DND-41 (cell line): ENCODE measurements at regions not wholly inside any gene's neighbourhood (a gene's known extent, or its start where the extent isn't known, plus 50 kb on each side); places are given as distances from the start of the nearest gene placed in this dataset.

Source experiments
- CTCF ChIP-seq: IDR thresholded peaks from 2 replicates; pipeline ENCODE4 v1.5.1; 2012; ENCODE audit warnings: borderline replicate concordance, low read length, moderate library complexity, mild to moderate bottlenecking; ENCODE audit not compliant: poor library complexity, severe bottlenecking; ENCODE audit errors: extremely low read depth
- EZH2 ChIP-seq: IDR thresholded peaks from 3 replicates; pipeline ENCODE4 v1.6.1; 2012; ENCODE audit warnings: borderline replicate concordance, low read depth, mild to moderate bottlenecking, moderate library complexity, low read length, inconsistent platforms; ENCODE audit not compliant: severe bottlenecking

- TF ChIP-seq CTCF (no peak), EZH2 (no peak)
Observed at GRCh38 chr12:78385541-78385940, 479.0 kb upstream of the SYT1 start.
